CD14-positive monocyte (primary cell): ENCODE measurements at regions not wholly inside any gene's neighbourhood (a gene's known extent, or its start where the extent isn't known, plus 50 kb on each side); places are given as distances from the start of the nearest gene placed in this dataset.

Source experiments
- DNase-seq, 3 donors: peaks; one replicate each; pipeline ENCODE4 v3.0.0-alpha.2; 2011 to 2022
- H2AFZ ChIP-seq: 2 replicates; pipeline ENCODE4 v1.6.0; 2012; ENCODE audit warnings: mild to moderate bottlenecking, low read depth, low read length, inconsistent platforms; ENCODE audit not compliant: insufficient read depth, poor library complexity, severe bottlenecking
- H3K27ac ChIP-seq, 2 donors: 1 replicate in 1 of 2; 2 replicates in 1 of 2; pipeline ENCODE4 v1.5.1; 2012 to 2013; ENCODE audit warnings: low read length in 2 of 2, control low read depth in 1 of 2, inconsistent platforms in 1 of 2, low read depth in 1 of 2, mild to moderate bottlenecking in 1 of 2
- H3K27me3 ChIP-seq, 2 donors: one replicate each; pipeline versions ENCODE4 v1.6.0 to v1.6.1; 2011 to 2013; ENCODE audit warnings: low read length in 2 of 2; ENCODE audit not compliant: control insufficient read depth in 2 of 2, insufficient read depth in 2 of 2
- H3K36me3 ChIP-seq, 2 donors: replicated peaks in 1 of 2; 1 replicate in 1 of 2; 2 replicates in 1 of 2; pipeline versions ENCODE4 v1.5.1 to v1.6.1; 2012 to 2013; ENCODE audit warnings: low read length in 2 of 2, control low read depth in 1 of 2, inconsistent platforms in 1 of 2, mild to moderate bottlenecking in 1 of 2; ENCODE audit not compliant: insufficient read depth in 2 of 2, control insufficient read depth in 1 of 2
- H3K4me1 ChIP-seq, 2 donors: 1 replicate in 1 of 2; 2 replicates in 1 of 2; pipeline versions ENCODE4 v1.5.1 to v1.6.1; 2012 to 2013; ENCODE audit warnings: low read length in 2 of 2, control low read depth in 1 of 2, inconsistent platforms in 1 of 2, mild to moderate bottlenecking in 1 of 2, moderate library complexity in 1 of 2; ENCODE audit not compliant: insufficient read depth in 2 of 2, control insufficient read depth in 1 of 2
- H3K4me2 ChIP-seq: replicated peaks from 2 replicates; pipeline ENCODE3; 2012; ENCODE audit warnings: low read length, moderate library complexity, mild to moderate bottlenecking; ENCODE audit not compliant: poor library complexity, severe bottlenecking; ENCODE audit errors: extremely low read depth
- H3K4me3 ChIP-seq, 3 experiments: fragments of 200-600 bp in 1 of 3; sonication (generic) in 1 of 3; replicated peaks in 1 of 3; 1 replicate in 2 of 3; 2 replicates in 1 of 3; pipeline ENCODE4 v1.5.1; 2011 to 2013; ENCODE audit warnings: low read length in 3 of 3, mild to moderate bottlenecking in 3 of 3, control low read depth in 2 of 3, low read depth in 2 of 3, inconsistent platforms in 1 of 3, moderate library complexity in 1 of 3
- H3K79me2 ChIP-seq: 2 replicates; pipeline ENCODE4 v1.6.0; 2012; ENCODE audit warnings: mild to moderate bottlenecking, control low read depth, inconsistent platforms, low read length, moderate library complexity; ENCODE audit not compliant: insufficient read depth
- H3K9ac ChIP-seq: 2 replicates; pipeline ENCODE4 v1.6.0; 2017; ENCODE audit warnings: low read length, mild to moderate bottlenecking; ENCODE audit not compliant: insufficient read depth, poor library complexity, severe bottlenecking
- H3K9me3 ChIP-seq, 2 donors: replicated peaks in 1 of 2; 1 replicate in 1 of 2; 2 replicates in 1 of 2; pipeline versions ENCODE4 v1.5.1 to v1.6.1; 2012 to 2013; ENCODE audit warnings: low read length in 2 of 2, control low read depth in 1 of 2; ENCODE audit not compliant: control insufficient read depth in 1 of 2, insufficient read depth in 1 of 2
- H4K20me1 ChIP-seq: 2 replicates; pipeline ENCODE4 v1.6.0; 2012; ENCODE audit warnings: mild to moderate bottlenecking, low read length, control low read depth, moderate library complexity; ENCODE audit not compliant: insufficient read depth
- H3K27ac Mint-ChIP-seq, 7 donors: one replicate each; pipeline ENCODE4 v1.8.0; 2020; ENCODE audit warnings: mild to moderate bottlenecking in 7 of 7, mixed read lengths in 7 of 7, moderate library complexity in 6 of 7, inconsistent platforms in 2 of 7
- H3K27me3 Mint-ChIP-seq, 3 donors: one replicate each; pipeline ENCODE4 v1.8.0; 2021 to 2022; ENCODE audit warnings: low read depth in 3 of 3, mild to moderate bottlenecking in 3 of 3, mixed read lengths in 3 of 3, moderate library complexity in 3 of 3, inconsistent platforms in 1 of 3
- H3K36me3 Mint-ChIP-seq, 2 donors: one replicate each; pipeline ENCODE4 v1.8.0; 2020; ENCODE audit warnings: mixed read lengths in 2 of 2, inconsistent platforms in 1 of 2, mild to moderate bottlenecking in 1 of 2
- H3K4me1 Mint-ChIP-seq: one replicate; pipeline ENCODE4 v1.8.0; 2020; ENCODE audit warnings: mild to moderate bottlenecking, mixed read lengths
- H3K4me3 Mint-ChIP-seq, 2 donors: one replicate each; pipeline ENCODE4 v1.8.0; 2020; ENCODE audit warnings: mild to moderate bottlenecking in 2 of 2, mixed read lengths in 2 of 2, moderate library complexity in 1 of 2
- H3K9me3 Mint-ChIP-seq, 7 donors: one replicate each; pipeline ENCODE4 v1.8.0; 2020 to 2022; ENCODE audit warnings: mixed read lengths in 7 of 7, mild to moderate bottlenecking in 6 of 7, moderate library complexity in 6 of 7, inconsistent platforms in 2 of 7
- WGBS: methylation state at CpG from one replicate; pipeline ENCODE4 v1.1.5; 2013; ENCODE audit warnings: missing lambda C conversion rate; ENCODE audit not compliant: insufficient coverage; 5-methylcytosine and 5-hydroxymethylcytosine counted together
- intact Hi-C, 2 donors: fragments of 100-400 bp; cut with micrococcal nuclease; formaldehyde crosslinking; loops; one replicate each; pipeline versions ENCODE4 v1.15.0 to v1.15.1; 2023
- TF ChIP-seq, protein P1 (sequence below): fragments of 200-600 bp; IDR thresholded peaks from one replicate; pipeline ENCODE4 v1.8.0; 2022; ENCODE audit warnings: antibody characterized with exemption, mild to moderate bottlenecking

DNA sequence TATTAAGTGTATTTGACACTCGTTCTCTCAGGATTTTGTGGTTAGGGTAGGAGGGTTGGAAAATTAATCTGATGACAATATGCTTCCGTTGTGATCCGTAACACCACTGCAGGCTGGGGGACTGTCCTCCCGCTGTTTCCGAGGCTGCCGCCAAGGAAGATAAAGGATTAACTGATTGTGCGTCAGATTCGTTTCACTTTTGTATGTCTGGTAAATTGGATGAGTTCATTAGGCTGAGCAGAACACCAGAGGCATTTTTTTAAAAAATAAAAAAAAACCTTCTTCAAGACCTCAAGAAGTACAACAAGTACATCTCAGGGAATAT, 486.7 kb upstream of the SALL1 start:
- H3K9me3 ChIP-seq = peaks cover 8 to 15% of the 10 kb centered on the region in 2 donors
- H3K27ac Mint-ChIP-seq = no peak overlapping the region
- intact Hi-C loops = no loop called here
- H3K4me2 ChIP-seq = no peak overlapping the region
- H3K4me1 ChIP-seq = no peaks in the 10 kb centered on the region
- H3K27me3 ChIP-seq = no peaks in the 10 kb centered on the region
- H3K4me1 Mint-ChIP-seq = no peaks in the 10 kb centered on the region
- H3K79me2 ChIP-seq = no peaks in the 10 kb centered on the region
- no peak overlapping the region for H3K4me3 Mint-ChIP-seq
- H3K9ac ChIP-seq = no peak overlapping the region
- H3K4me3 ChIP-seq = no peak overlapping the region
- DNase-seq = no peak
- H3K27me3 Mint-ChIP-seq = peaks cover 2 to 6% (median 2%) of the 10 kb centered on the region in 3 donors
- H3K9me3 Mint-ChIP-seq = peaks cover 5 to 16% (median 6%) of the 10 kb centered on the region in 7 donors
- TF ChIP-seq, protein P1, sequence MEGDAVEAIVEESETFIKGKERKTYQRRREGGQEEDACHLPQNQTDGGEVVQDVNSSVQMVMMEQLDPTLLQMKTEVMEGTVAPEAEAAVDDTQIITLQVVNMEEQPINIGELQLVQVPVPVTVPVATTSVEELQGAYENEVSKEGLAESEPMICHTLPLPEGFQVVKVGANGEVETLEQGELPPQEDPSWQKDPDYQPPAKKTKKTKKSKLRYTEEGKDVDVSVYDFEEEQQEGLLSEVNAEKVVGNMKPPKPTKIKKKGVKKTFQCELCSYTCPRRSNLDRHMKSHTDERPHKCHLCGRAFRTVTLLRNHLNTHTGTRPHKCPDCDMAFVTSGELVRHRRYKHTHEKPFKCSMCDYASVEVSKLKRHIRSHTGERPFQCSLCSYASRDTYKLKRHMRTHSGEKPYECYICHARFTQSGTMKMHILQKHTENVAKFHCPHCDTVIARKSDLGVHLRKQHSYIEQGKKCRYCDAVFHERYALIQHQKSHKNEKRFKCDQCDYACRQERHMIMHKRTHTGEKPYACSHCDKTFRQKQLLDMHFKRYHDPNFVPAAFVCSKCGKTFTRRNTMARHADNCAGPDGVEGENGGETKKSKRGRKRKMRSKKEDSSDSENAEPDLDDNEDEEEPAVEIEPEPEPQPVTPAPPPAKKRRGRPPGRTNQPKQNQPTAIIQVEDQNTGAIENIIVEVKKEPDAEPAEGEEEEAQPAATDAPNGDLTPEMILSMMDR = no peak
- H4K20me1 ChIP-seq = no peaks in the 10 kb centered on the region
- H3K36me3 Mint-ChIP-seq = no peaks in the 10 kb centered on the region
- H3K36me3 ChIP-seq = no peaks in the 10 kb centered on the region
- H2AFZ ChIP-seq = no peak overlapping the region
- no peak overlapping the region for H3K27ac ChIP-seq
- WGBS = 30% methylated on average over 6 of the region's 8 CpGs

DNA sequence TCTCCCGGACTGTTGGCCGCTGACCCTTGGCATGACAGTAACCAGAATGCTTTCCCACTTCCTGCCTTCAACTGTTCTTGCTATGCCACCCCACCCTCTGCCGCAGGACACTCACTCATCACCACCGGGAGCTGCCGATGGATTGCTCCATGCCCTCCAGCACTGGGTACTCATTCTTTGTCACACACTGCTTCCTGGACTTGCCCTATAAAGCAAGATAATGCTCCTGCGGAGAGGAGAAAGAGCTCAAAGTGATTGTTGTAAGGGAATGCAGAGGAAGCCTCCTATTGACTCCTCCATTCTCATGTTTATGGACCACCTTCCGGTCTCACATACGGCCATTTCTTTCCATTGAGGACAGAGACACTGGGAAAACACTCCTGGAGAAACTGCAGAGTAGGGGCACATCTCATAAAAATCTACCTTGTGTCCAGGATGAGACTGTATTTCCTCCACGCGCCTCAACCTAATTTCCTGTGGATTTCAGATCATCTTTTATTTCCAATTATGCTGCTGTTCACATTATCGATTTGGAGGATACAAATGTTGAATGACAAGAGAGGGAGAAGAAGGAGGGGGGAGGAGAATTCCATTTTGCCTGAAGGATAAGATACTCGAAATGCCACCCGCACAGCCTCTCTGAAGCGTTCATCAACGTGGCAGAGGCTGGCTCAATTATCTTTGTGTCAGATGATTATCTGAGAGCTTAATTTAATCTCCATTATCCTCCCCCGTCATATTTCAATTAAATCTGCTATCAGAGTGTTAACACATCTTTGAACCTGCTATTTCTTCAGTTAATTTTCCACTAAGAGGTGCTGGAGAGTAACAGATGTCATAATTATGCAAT, 486.1 kb upstream of the SALL1 start:
- no peak overlapping the region for H2AFZ ChIP-seq
- no peak overlapping the region for H3K4me2 ChIP-seq
- H3K27ac Mint-ChIP-seq = no peak overlapping the region
- H3K27me3 ChIP-seq = no peaks in the 10 kb centered on the region
- no peaks in the 10 kb centered on the region for H3K4me1 Mint-ChIP-seq
- H3K27ac ChIP-seq = no peak overlapping the region
- TF ChIP-seq, protein P1 = no peak
- H3K9me3 ChIP-seq = peaks cover 11 to 16% of the 10 kb centered on the region in 2 donors
- H3K79me2 ChIP-seq = no peaks in the 10 kb centered on the region
- intact Hi-C loops = no loop called here
- H4K20me1 ChIP-seq = no peaks in the 10 kb centered on the region
- DNase-seq = no peak
- H3K27me3 Mint-ChIP-seq = peaks cover 2 to 6% (median 2%) of the 10 kb centered on the region in 3 donors
- WGBS = 14% methylated on average over 4 of the region's 16 CpGs
- H3K36me3 ChIP-seq = no peaks in the 10 kb centered on the region
- H3K4me1 ChIP-seq = no peaks in the 10 kb centered on the region
- no peak overlapping the region for H3K9ac ChIP-seq
- no peaks in the 10 kb centered on the region for H3K36me3 Mint-ChIP-seq
- no peak overlapping the region for H3K4me3 Mint-ChIP-seq
- H3K9me3 Mint-ChIP-seq = peaks cover 4 to 16% (median 8%) of the 10 kb centered on the region in 7 donors
- H3K4me3 ChIP-seq = no peak overlapping the region
